GM12892 (cell line): ENCODE measurements at regions not wholly inside any gene's neighbourhood (a gene's known extent, or its start where the extent isn't known, plus 50 kb on each side); places are given as distances from the start of the nearest gene placed in this dataset.

Experiments
- DNase-seq: peaks from one replicate; pipeline ENCODE4 v3.0.0; 2011; ENCODE audit not compliant: insufficient read length
- FAIRE-seq: peaks from 2 replicates; lab custom pipeline; 2011; peaks lifted over from hg19 to GRCh38; lab: Jason Lieb, UNC
- POLR2A ChIP-seq: IDR thresholded peaks from 2 replicates; pipeline ENCODE4 v1.6.1; 2011; ENCODE audit warnings: low read depth, low read length, control low read depth
- POLR2AphosphoS5 ChIP-seq: IDR thresholded peaks from 2 replicates; pipeline ENCODE4 v1.6.1; 2011; ENCODE audit warnings: low read depth, low read length, control low read depth
- TAF1 ChIP-seq: IDR thresholded peaks from 2 replicates; pipeline ENCODE4 v1.6.1; 2011; ENCODE audit warnings: low read depth, mild to moderate bottlenecking, control low read depth, low read length, borderline replicate concordance

DNA sequence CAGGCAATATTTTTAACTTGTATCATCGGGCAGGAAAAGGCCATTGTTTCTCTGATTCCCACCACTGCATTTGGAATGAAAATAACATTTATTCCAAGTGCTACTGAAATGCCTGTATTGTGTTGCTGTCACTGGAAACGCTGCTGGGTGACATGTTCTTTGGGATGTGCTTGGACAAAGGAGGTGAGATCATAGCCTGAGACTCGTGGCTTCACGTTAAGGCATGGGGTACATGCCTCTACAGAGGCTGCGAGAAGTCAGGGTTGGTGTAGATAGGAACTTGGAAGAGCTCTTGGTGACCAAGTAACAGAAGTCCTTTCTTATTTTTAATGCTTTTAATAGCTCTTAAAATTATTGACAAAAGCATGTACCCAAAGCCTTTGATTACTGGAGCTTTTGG is 58.8 kb upstream of the MAF start:
- DNase-seq (no peak), FAIRE-seq (no peak)
- TF ChIP-seq TAF1 (no peak), POLR2A (no peak), POLR2AphosphoS5 (no peak)

DNA sequence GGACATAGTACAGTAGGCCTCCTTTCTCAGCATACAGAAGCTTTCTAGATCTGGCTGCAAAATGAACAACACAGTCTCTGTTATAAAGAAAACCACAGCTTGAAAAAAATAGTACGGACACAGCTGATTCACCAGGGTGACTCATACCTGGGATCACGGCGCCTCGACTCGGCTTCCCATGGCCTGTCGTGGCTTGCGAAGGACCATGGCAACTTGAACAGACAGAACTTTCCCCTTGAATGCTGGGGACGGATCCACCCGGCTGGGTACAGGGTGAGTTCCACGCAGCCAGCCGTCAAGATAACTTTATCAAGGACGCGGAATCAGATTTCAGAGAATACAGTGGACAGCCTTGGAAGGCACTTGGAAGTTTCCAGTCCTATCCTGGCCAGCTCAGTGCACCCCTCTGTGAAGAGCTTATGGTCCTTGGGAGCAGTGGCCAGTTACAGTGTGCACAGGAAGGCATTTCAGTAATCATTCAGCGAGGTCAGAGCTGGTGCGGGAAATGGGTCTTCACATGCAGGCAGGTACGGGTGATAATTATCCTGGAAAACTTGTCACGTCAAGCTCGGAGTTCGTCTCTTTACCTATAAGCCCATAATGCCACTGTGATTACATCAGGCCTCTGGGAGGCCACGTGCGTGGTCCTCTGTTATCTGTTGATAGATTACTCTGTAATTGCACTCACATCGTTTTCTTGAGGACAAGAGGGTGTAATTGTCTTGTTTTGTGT is 57.9 kb upstream of the MAF start:
- FAIRE-seq (no peak), DNase-seq (no peak)
- TF ChIP-seq POLR2AphosphoS5 (no peak), POLR2A (no peak), TAF1 (no peak)

DNA sequence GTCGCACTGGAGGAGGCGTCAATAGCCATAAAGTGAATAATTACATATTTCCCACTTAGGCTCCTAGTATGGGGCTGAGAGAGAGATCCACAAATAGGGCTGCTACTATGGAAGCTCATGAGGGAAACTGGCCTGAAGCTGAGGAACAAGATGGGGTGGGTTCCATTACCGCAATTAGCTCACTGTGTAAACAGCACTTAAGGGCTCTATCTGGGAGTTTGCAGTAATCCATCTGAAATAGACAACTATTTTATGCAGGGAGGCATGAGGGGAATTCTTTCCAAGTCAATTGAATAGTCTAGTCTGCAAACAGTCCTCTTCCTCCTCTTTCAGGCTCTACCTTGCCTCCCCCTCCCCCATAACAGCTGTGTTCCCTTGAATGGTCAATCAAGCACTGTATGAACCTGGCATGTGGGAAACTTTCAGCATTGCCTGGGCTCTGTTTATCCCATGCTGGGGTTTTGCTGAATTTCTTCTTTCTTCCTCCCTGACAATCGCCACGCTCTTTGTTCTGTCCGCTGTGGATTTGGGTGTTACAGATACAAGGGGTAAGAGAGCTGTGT is 56.1 kb upstream of the MAF start:
- TF ChIP-seq POLR2A = no peak
- TF ChIP-seq POLR2AphosphoS5 = no peak
- no peak for TF ChIP-seq TAF1
- DNase-seq = no peak
- no peak for FAIRE-seq

DNA sequence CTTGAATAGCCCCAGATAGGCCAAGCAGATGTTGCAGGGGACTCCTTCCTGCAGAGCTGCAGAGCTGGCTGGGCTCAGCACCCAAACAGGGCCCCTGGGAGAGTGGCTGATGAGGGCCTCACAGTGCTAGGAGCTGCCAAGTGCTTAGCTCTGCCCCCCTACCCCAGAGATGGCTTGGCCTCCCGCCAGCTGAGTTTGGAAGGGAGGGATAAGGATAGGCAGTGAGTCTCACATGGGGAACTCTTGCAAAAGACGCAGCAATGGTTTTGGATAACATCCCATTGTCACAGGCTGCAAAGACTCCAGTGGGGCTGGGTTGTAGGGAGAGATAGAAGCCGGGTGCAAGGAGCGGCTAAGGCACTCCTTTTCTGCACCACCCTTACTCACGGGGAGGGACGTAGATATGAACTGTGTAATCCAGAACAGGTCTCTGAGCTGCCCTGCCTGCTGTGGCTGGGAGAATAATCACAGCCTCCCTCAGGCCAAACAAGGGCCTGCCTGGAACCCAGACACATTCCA is 52.9 kb upstream of the MAF start:
- DNase-seq (no peak), FAIRE-seq (no peak)
- no peak for TF ChIP-seq POLR2AphosphoS5
- TF ChIP-seq TAF1 = no peak
- no peak for TF ChIP-seq POLR2A

DNA sequence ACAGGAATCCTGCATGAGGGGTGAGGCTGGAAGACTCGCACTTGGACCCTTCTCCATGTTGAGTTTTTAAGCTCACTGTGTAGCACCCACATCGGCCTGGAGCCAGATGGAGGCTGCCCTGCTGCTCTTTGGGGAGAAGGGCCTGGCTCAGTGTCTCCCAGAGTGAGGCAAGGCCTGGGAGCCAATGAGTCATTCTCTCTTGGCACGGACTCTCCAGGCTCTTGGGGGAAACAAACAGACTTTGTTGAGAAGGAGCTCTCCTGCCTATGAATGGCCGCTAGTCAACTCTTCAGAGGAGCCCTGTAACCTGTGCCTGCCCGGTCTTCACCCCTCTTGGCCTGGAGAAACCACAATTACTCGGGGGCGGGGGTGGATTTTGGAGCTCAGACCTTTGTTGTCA is 50.8 kb upstream of the MAF start:
- DNase-seq (no peak), FAIRE-seq (no peak)
- TF ChIP-seq POLR2AphosphoS5 = no peak
- no peak for TF ChIP-seq TAF1
- TF ChIP-seq POLR2A = no peak
